ENCODE measurements at regions not wholly inside any gene's neighbourhood (a gene's known extent, or its start where the extent isn't known, plus 50 kb on each side); places are given as distances from the start of the nearest gene placed in this dataset.

GRCh38 chr11:116051494-116051893 lies 547.3 kb upstream of the CADM1 start:
- no peak for TF ChIP-seq POLR2AphosphoS5 (IDR thresholded peaks at IDR 0.05)
- no peak for TF ChIP-seq CTCF (IDR thresholded peaks at IDR 0.05)
- no peak for TF ChIP-seq POLR2A (IDR thresholded peaks at IDR 0.05)

All from suprapubic skin (tissue), 4 donors.